Transverse colon (tissue), 3 donors: ENCODE measurements at regions not wholly inside any gene's neighbourhood (a gene's known extent, or its start where the extent isn't known, plus 50 kb on each side); places are given as distances from the start of the nearest gene placed in this dataset.

Source experiments
- CTCF ChIP-seq, 5 experiments: fragments of 200-600 bp in 3 of 5; fragments of 450-650 bp in 2 of 5; sonication (generic) in 3 of 5; IDR thresholded peaks; 1 replicate in 2 of 5; 2 replicates in 3 of 5; pipeline ENCODE4 v1.5.1; 2016 to 2017; ENCODE audit warnings: antibody characterized with exemption in 5 of 5, inconsistent platforms in 3 of 5, mild to moderate bottlenecking in 2 of 5, moderate library complexity in 1 of 5
- EP300 ChIP-seq: sonication (generic); formaldehyde crosslinking; IDR thresholded peaks from one replicate; pipeline ENCODE4 v1.6.1; 2017; ENCODE audit warnings: antibody characterized with exemption, low read depth
- POLR2A ChIP-seq: fragments of 450-650 bp; IDR thresholded peaks from one replicate; pipeline ENCODE4 v1.6.1; 2016; ENCODE audit warnings: antibody characterized with exemption, mild to moderate bottlenecking, moderate library complexity

GRCh38 chr2:57862727-57863126 is 183.9 kb upstream of the VRK2 start:
- TF ChIP-seq POLR2A = no peak
- TF ChIP-seq CTCF (IDR thresholded peaks at IDR 0.05) = no peak
- no peak for TF ChIP-seq EP300
